SK-N-MC (cell line): ENCODE measurements at regions not wholly inside any gene's neighbourhood (a gene's known extent, or its start where the extent isn't known, plus 50 kb on each side); places are given as distances from the start of the nearest gene placed in this dataset.

Experiments used
- EZH2 ChIP-seq: fragments of 200-600 bp; sonication (generic); IDR thresholded peaks from one replicate; pipeline ENCODE4 v1.6.1; 2017; ENCODE audit warnings: antibody characterized with exemption
- FOXP2 ChIP-seq: optimal IDR thresholded peaks from 2 replicates; pipeline ENCODE3; 2011; ENCODE audit warnings: mild to moderate bottlenecking, moderate library complexity; ENCODE audit not compliant: insufficient read depth; ENCODE audit errors: extremely low read length, control extremely low read depth
- POLR2AphosphoS5 ChIP-seq: IDR thresholded peaks from 2 replicates; pipeline ENCODE4 v1.6.1; 2012; ENCODE audit warnings: mild to moderate bottlenecking, low read depth, low read length, borderline replicate concordance

DNA sequence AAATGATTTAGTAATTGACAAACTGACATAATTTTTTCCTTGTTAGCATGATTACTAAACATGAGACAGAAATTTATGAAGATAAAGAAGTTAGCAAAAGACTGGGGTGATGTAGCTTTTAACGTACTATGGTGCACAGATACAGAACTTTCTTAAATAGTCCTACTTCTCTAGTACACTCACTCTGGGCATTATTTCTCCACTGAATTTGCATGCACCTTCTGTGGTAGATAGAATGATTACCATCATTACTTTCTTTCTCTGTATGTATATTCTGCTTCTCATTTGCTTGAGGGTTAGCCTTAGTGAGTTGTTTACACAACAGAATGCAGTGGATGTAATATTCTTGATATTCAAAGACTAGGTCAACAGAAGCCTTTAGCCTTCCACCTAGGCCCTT is 173.1 kb upstream of the EPHA7 start:
- TF ChIP-seq POLR2AphosphoS5: no peak
- no peak for TF ChIP-seq EZH2
- no peak for TF ChIP-seq FOXP2
